HEK293T (cell line): ENCODE measurements at regions not wholly inside any gene's neighbourhood (a gene's known extent, or its start where the extent isn't known, plus 50 kb on each side); places are given as distances from the start of the nearest gene placed in this dataset.

Experiments used
- CTCF ChIA-PET: fragments of 350-600 bp; formaldehyde crosslinking; extraction: SDS; loops from one replicate; lab custom pipeline; 2021; ENCODE audit warnings: antibody characterized with exemption, inconsistent platforms; lab: Yijun Ruan, JAX
- POLR2A ChIA-PET: fragments of 350-600 bp; formaldehyde crosslinking; extraction: SDS; loops from one replicate; lab custom pipeline; 2020; ENCODE audit warnings: antibody characterized with exemption, inconsistent platforms; lab: Yijun Ruan, JAX
- DNase-seq: peaks from one replicate; pipeline ENCODE4 v3.0.0; 2012; ENCODE audit warnings: mixed read lengths; ENCODE audit errors: extremely low spot score
- ARNT ChIP-seq: fragments of 450-650 bp; IDR thresholded peaks from 2 replicates; pipeline ENCODE4 v1.6.1; 2017; ENCODE audit warnings: mild to moderate bottlenecking
- BHLHE40 ChIP-seq: fragments of 450-650 bp; IDR thresholded peaks from 2 replicates; pipeline ENCODE4 v1.6.1; 2016; ENCODE audit warnings: mild to moderate bottlenecking, moderate library complexity, borderline replicate concordance
- CTBP1 ChIP-seq: fragments of 450-650 bp; IDR thresholded peaks from 2 replicates; pipeline ENCODE4 v1.6.1; 2016; ENCODE audit warnings: borderline replicate concordance
- ELF4 ChIP-seq: fragments of 450-650 bp; IDR thresholded peaks from 2 replicates; pipeline ENCODE4 v1.6.1; 2017; ENCODE audit warnings: antibody characterized with exemption
- FOXA1 ChIP-seq: fragments of 450-650 bp; IDR thresholded peaks from 2 replicates; pipeline ENCODE4 v1.6.1; 2016; ENCODE audit warnings: mild to moderate bottlenecking
- FOXK2 ChIP-seq: fragments of 450-650 bp; IDR thresholded peaks from 2 replicates; pipeline ENCODE4 v1.6.1; 2016; ENCODE audit warnings: mild to moderate bottlenecking
- FOXM1 ChIP-seq: fragments of 450-650 bp; IDR thresholded peaks from 2 replicates; pipeline ENCODE4 v1.6.1; 2017; ENCODE audit warnings: mild to moderate bottlenecking, borderline replicate concordance
- HDGF ChIP-seq: fragments of 450-650 bp; IDR thresholded peaks from 2 replicates; pipeline ENCODE4 v1.6.1; 2017; ENCODE audit warnings: antibody characterized with exemption, borderline replicate concordance
- L3MBTL2 ChIP-seq: fragments of 450-650 bp; conservative IDR thresholded peaks from 2 replicates; pipeline ENCODE4 v1.6.1; 2016; ENCODE audit warnings: mild to moderate bottlenecking
- LEF1 ChIP-seq: fragments of 450-650 bp; IDR thresholded peaks from 2 replicates; pipeline ENCODE4 v1.6.1; 2017; ENCODE audit warnings: mild to moderate bottlenecking, borderline replicate concordance
- NFRKB ChIP-seq: fragments of 450-650 bp; IDR thresholded peaks from 2 replicates; pipeline ENCODE4 v1.6.1; 2016; ENCODE audit warnings: mild to moderate bottlenecking, moderate library complexity
- PKNOX1 ChIP-seq: fragments of 450-650 bp; IDR thresholded peaks from 2 replicates; pipeline ENCODE4 v1.6.1; 2016
- SP1 ChIP-seq: fragments of 450-650 bp; IDR thresholded peaks from 2 replicates; pipeline ENCODE4 v1.6.1; 2017
- SUZ12 ChIP-seq: fragments of 450-650 bp; IDR thresholded peaks from 2 replicates; pipeline ENCODE4 v1.6.1; 2016; ENCODE audit warnings: mild to moderate bottlenecking
- TARDBP ChIP-seq: fragments of 450-650 bp; IDR thresholded peaks from 2 replicates; pipeline ENCODE4 v1.6.1; 2016
- ZNF384 ChIP-seq: fragments of 450-650 bp; IDR thresholded peaks from 2 replicates; pipeline ENCODE4 v1.6.1; 2016

GRCh38 chr1:58842941-58843340 lies 59.1 kb upstream of the JUN start:
- ChIA-PET POLR2A (interaction anchor here (0.7 to 0.8 kb wide), 2 partner anchors 59 kb away, joined by 3 read pairs; partner anchors contain the start of gene JUN), CTCF (interaction anchor here (0.6 kb wide), 2 partner anchors 270 to 928 kb away, joined by 3 read pairs; no protein-coding TSS in a partner anchor)
- no peak for DNase-seq
- no peak for TF ChIP-seq FOXM1
- no peak for TF ChIP-seq ZNF384
- TF ChIP-seq NFRKB, result no peak
- TF ChIP-seq CTBP1, result no peak
- TF ChIP-seq HDGF, result no peak
- no peak for TF ChIP-seq L3MBTL2
- no peak for TF ChIP-seq SP1
- TF ChIP-seq LEF1, result no peak
- TF ChIP-seq SUZ12, result no peak
- TF ChIP-seq ARNT, result no peak
- no peak for TF ChIP-seq BHLHE40
- TF ChIP-seq PKNOX1, result no peak
- TF ChIP-seq FOXK2, result no peak
- TF ChIP-seq ELF4, result no peak
- no peak for TF ChIP-seq TARDBP
- TF ChIP-seq FOXA1, result no peak

GRCh38 chr1:58844176-58844575 lies 60.3 kb upstream of the JUN start:
- TF ChIP-seq NFRKB, result no peak
- TF ChIP-seq LEF1, result no peak
- no peak for TF ChIP-seq BHLHE40
- TF ChIP-seq FOXA1, result no peak
- TF ChIP-seq ZNF384, result no peak
- no peak for TF ChIP-seq L3MBTL2
- TF ChIP-seq ARNT, result no peak
- TF ChIP-seq SP1, result no peak
- no peak for TF ChIP-seq FOXK2
- TF ChIP-seq ELF4, result no peak
- TF ChIP-seq CTBP1, result no peak
- TF ChIP-seq FOXM1, result no peak
- TF ChIP-seq SUZ12, result no peak
- TF ChIP-seq HDGF, result no peak
- no peak for TF ChIP-seq PKNOX1
- TF ChIP-seq TARDBP, result no peak
- CTCF ChIA-PET, result no interaction called here
- POLR2A ChIA-PET, result no interaction called here
- no peak for DNase-seq

GRCh38 chr1:58845942-58846341 lies 62.1 kb upstream of the JUN start:
- ChIA-PET POLR2A (interaction anchor here (1.0 kb wide), 1 partner anchor 63 kb away, joined by 3 read pairs; no protein-coding TSS in a partner anchor), CTCF (no interaction called here)
- no peak for DNase-seq
- TF ChIP-seq SP1, result no peak
- TF ChIP-seq L3MBTL2, result no peak
- TF ChIP-seq HDGF, result no peak
- no peak for TF ChIP-seq FOXA1
- TF ChIP-seq SUZ12, result no peak
- TF ChIP-seq NFRKB, result no peak
- no peak for TF ChIP-seq BHLHE40
- TF ChIP-seq FOXM1, result no peak
- TF ChIP-seq ARNT, result no peak
- TF ChIP-seq LEF1, result no peak
- no peak for TF ChIP-seq ELF4
- no peak for TF ChIP-seq TARDBP
- TF ChIP-seq FOXK2, result no peak
- no peak for TF ChIP-seq ZNF384
- TF ChIP-seq PKNOX1, result no peak
- no peak for TF ChIP-seq CTBP1

GRCh38 chr1:58848818-58849411 lies 65.1 kb upstream of the JUN start:
- ChIA-PET POLR2A (no interaction called here), CTCF (interaction anchor here (1.6 kb wide), 1 partner anchor 54 kb away, joined by 3 read pairs; no protein-coding TSS in a partner anchor)
- TF ChIP-seq NFRKB, result no peak
- no peak for TF ChIP-seq FOXM1
- no peak for TF ChIP-seq FOXK2
- no peak for TF ChIP-seq L3MBTL2
- TF ChIP-seq SUZ12, result no peak
- TF ChIP-seq HDGF, result no peak
- TF ChIP-seq FOXA1, result no peak
- no peak for TF ChIP-seq PKNOX1
- DNase-seq, result no peak

- POLR2A ChIA-PET, result no interaction called here
- TF ChIP-seq NFRKB (no peak), ELF4 (no peak), LEF1 (no peak), L3MBTL2 (no peak), SP1 (no peak), PKNOX1 (no peak), FOXK2 (no peak), CTBP1 (no peak), BHLHE40 (no peak), SUZ12 (no peak), FOXM1 (no peak)
- CTCF ChIA-PET, result interaction anchor here (1.6 kb wide), 1 partner anchor 54 kb away, joined by 3 read pairs; no protein-coding TSS in a partner anchor
- no peak for DNase-seq
Observed at GRCh38 chr1:58849551-58849950, 65.7 kb upstream of the JUN start.
